ENCODE measurements at regions not wholly inside any gene's neighbourhood (a gene's known extent, or its start where the extent isn't known, plus 50 kb on each side); places are given as distances from the start of the nearest gene placed in this dataset.
A peak's percentile ranks its signal among the peaks of the same experiment; 100 is the strongest.

GRCh38 chr2:136468799-136469369, 296.5 kb upstream of the THSD7B start:
- Histone ChIP-seq H3K9me2 (ENCODE audit: insufficient read depth, low read length) (no peaks in the 10 kb centered on the region), H3K4me2 (ENCODE audit: low read length) (0 out of 2 replicates have a peak overlapping the region, but pooled peaks have one; percentile 12), H3K9me3 (ENCODE audit: low read length) (no peaks in the 10 kb centered on the region), H3K4me1 (ENCODE audit: insufficient read depth, low read length, poor library complexity, severe bottlenecking) (no peaks in the 10 kb centered on the region), H2AFZ (ENCODE audit: low read length) (no peak overlapping the region), H4K20me1 (ENCODE audit: insufficient read depth, low read length) (no peaks in the 10 kb centered on the region), H3K4me3 (ENCODE audit: low read depth, low read length, poor library complexity, severe bottlenecking) (no peak overlapping the region), H3K36me3 (ENCODE audit: insufficient read depth, low read length) (no peaks in the 10 kb centered on the region), H3K27ac (ENCODE audit: low read depth, low read length, poor library complexity, severe bottlenecking) (no peak overlapping the region), H3K79me2 (ENCODE audit: insufficient read depth, low read depth, low read length) (no peaks in the 10 kb centered on the region)
- peak; percentile 8 for DNase-seq (ENCODE audit: low spot score)
- ChIA-PET POLR2A (no interaction called here), CTCF (ENCODE audit: unreplicated experiment) (no interaction called here)
- TF ChIP-seq CTCF (conservative IDR thresholded peaks at IDR 0.05; ENCODE audit: low read length) = no peak
- TF ChIP-seq EZH2phosphoT487 (IDR thresholded peaks at IDR 0.05; ENCODE audit: borderline replicate concordance, low read depth, low read length) = no peak
- BruUV-seq (replicated peaks) = no TSS peak
- intact Hi-C loops (cut with micrococcal nuclease; ENCODE audit: unreplicated experiment) = no loop called here

- Histone ChIP-seq H3K9me3 (ENCODE audit: low read length) (no peaks in the 10 kb centered on the region), H4K20me1 (ENCODE audit: insufficient read depth, low read length) (no peaks in the 10 kb centered on the region), H3K79me2 (ENCODE audit: insufficient read depth, low read depth, low read length) (no peaks in the 10 kb centered on the region), H3K27ac (ENCODE audit: low read depth, low read length, poor library complexity, severe bottlenecking) (no peak overlapping the region), H2AFZ (ENCODE audit: low read length) (no peak overlapping the region), H3K9me2 (ENCODE audit: insufficient read depth, low read length) (no peaks in the 10 kb centered on the region), H3K4me3 (ENCODE audit: low read depth, low read length, poor library complexity, severe bottlenecking) (no peak overlapping the region), H3K4me2 (ENCODE audit: low read length) (no peak overlapping the region), H3K4me1 (ENCODE audit: insufficient read depth, low read length, poor library complexity, severe bottlenecking) (peaks cover 13% of the 10 kb centered on the region), H3K36me3 (ENCODE audit: insufficient read depth, low read length) (no peaks in the 10 kb centered on the region)
- no peak for DNase-seq (ENCODE audit: low spot score)
- TF ChIP-seq CTCF (conservative IDR thresholded peaks at IDR 0.05; ENCODE audit: low read length) (no peak), EZH2phosphoT487 (IDR thresholded peaks at IDR 0.05; ENCODE audit: borderline replicate concordance, low read depth, low read length) (no peak)
- ChIA-PET POLR2A (interaction anchor here (0.7 kb wide), 1 partner anchor 9 kb away, joined by 3 read pairs; no protein-coding TSS in a partner anchor), CTCF (ENCODE audit: unreplicated experiment) (no interaction called here)
- no TSS peak for BruUV-seq (replicated peaks)
- intact Hi-C loops (cut with micrococcal nuclease; ENCODE audit: unreplicated experiment) = no loop called here
These were observed 312.8 kb upstream of the THSD7B start for GRCh38 chr2:136452528-136452927.

GRCh38 chr2:136448986-136449780, 316.2 kb upstream of the THSD7B start:
- CTCF ChIA-PET (ENCODE audit: unreplicated experiment) = no interaction called here
- no TSS peak for BruUV-seq (replicated peaks)
- no peak for TF ChIP-seq CTCF (conservative IDR thresholded peaks at IDR 0.05; ENCODE audit: low read length)
- no peak for TF ChIP-seq EZH2phosphoT487 (IDR thresholded peaks at IDR 0.05; ENCODE audit: borderline replicate concordance, low read depth, low read length)
- Histone ChIP-seq H2AFZ (ENCODE audit: low read length) (no peak overlapping the region), H3K4me3 (ENCODE audit: low read depth, low read length, poor library complexity, severe bottlenecking) (no peak overlapping the region), H3K36me3 (ENCODE audit: insufficient read depth, low read length) (no peaks in the 10 kb centered on the region), H3K9me2 (ENCODE audit: insufficient read depth, low read length) (no peaks in the 10 kb centered on the region), H3K9me3 (ENCODE audit: low read length) (no peaks in the 10 kb centered on the region), H3K4me1 (ENCODE audit: insufficient read depth, low read length, poor library complexity, severe bottlenecking) (peaks cover 13% of the 10 kb centered on the region), H3K79me2 (ENCODE audit: insufficient read depth, low read depth, low read length) (no peaks in the 10 kb centered on the region), H3K27ac (ENCODE audit: low read depth, low read length, poor library complexity, severe bottlenecking) (no peak overlapping the region), H3K4me2 (ENCODE audit: low read length) (peak overlapping the region; percentile 28; the same call in 1 of the 2 replicates), H4K20me1 (ENCODE audit: insufficient read depth, low read length) (no peaks in the 10 kb centered on the region)
- POLR2A ChIA-PET = interaction anchor here (1.6 kb wide), 1 partner anchor 10 kb away, joined by 3 read pairs; no protein-coding TSS in a partner anchor
- intact Hi-C loops (cut with micrococcal nuclease; ENCODE audit: unreplicated experiment) = no loop called here
- DNase-seq (ENCODE audit: low spot score) = no peak
